Loucy (cell line): ENCODE measurements at regions not wholly inside any gene's neighbourhood (a gene's known extent, or its start where the extent isn't known, plus 50 kb on each side); places are given as distances from the start of the nearest gene placed in this dataset.

Experiments used
- H2AFZ ChIP-seq: fragments of 200-600 bp; sonication (generic); 2 replicates; pipeline ENCODE4 v1.6.0; 2016; ENCODE audit warnings: antibody characterized with exemption, mild to moderate bottlenecking, low read length, moderate library complexity
- H3F3A ChIP-seq: fragments of 200-600 bp; 2 replicates; pipeline ENCODE4 v1.6.0; 2016; ENCODE audit warnings: antibody characterized with exemption, low read depth, mild to moderate bottlenecking
- H3K27me3 ChIP-seq: fragments of 200-600 bp; sonication (generic); 2 replicates; pipeline ENCODE4 v1.6.1; 2014; ENCODE audit warnings: low read length, mild to moderate bottlenecking; ENCODE audit not compliant: insufficient read depth, poor library complexity, severe bottlenecking
- H3K36me3 ChIP-seq: fragments of 200-600 bp; sonication (generic); 2 replicates; pipeline ENCODE4 v1.6.1; 2016; ENCODE audit warnings: low read length; ENCODE audit not compliant: insufficient read depth
- H3K4me1 ChIP-seq: fragments of 200-600 bp; sonication (generic); 2 replicates; pipeline ENCODE4 v1.5.1; 2014; ENCODE audit warnings: low read length, mild to moderate bottlenecking; ENCODE audit not compliant: insufficient read depth, poor library complexity, severe bottlenecking
- H3K4me2 ChIP-seq: fragments of 200-600 bp; sonication (generic); 2 replicates; pipeline ENCODE4 v1.6.0; 2014; ENCODE audit warnings: antibody characterized with exemption, low read length, low read depth, mild to moderate bottlenecking; ENCODE audit not compliant: poor library complexity, severe bottlenecking
- H3K4me3 ChIP-seq: fragments of 200-600 bp; sonication (generic); 2 replicates; pipeline ENCODE4 v1.5.1; 2014; ENCODE audit warnings: low read length, mild to moderate bottlenecking, mixed read lengths; ENCODE audit not compliant: poor library complexity, severe bottlenecking
- H3K79me2 ChIP-seq: fragments of 200-600 bp; sonication (generic); 2 replicates; pipeline ENCODE4 v1.6.1; 2014; ENCODE audit warnings: low read length; ENCODE audit not compliant: insufficient read depth
- H3K9ac ChIP-seq: fragments of 200-600 bp; sonication (generic); 2 replicates; pipeline ENCODE4 v1.6.0; 2014; ENCODE audit warnings: mild to moderate bottlenecking, low read depth, low read length, moderate library complexity; ENCODE audit not compliant: poor library complexity, severe bottlenecking
- H3K9me2 ChIP-seq: fragments of 200-600 bp; sonication (generic); replicated peaks from 2 replicates; pipeline ENCODE4 v1.6.1; 2016; ENCODE audit warnings: low read depth, low read length, mixed read lengths
- H3K9me3 ChIP-seq: fragments of 200-600 bp; sonication (generic); 2 replicates; pipeline ENCODE4 v1.6.1; 2014; ENCODE audit warnings: mild to moderate bottlenecking, antibody characterized with exemption, low read length, low read depth; ENCODE audit not compliant: insufficient read depth
- H4K20me1 ChIP-seq: fragments of 200-600 bp; sonication (generic); 2 replicates; pipeline ENCODE4 v1.6.0; 2014; ENCODE audit warnings: antibody characterized with exemption, low read length, mild to moderate bottlenecking; ENCODE audit not compliant: insufficient read depth, poor library complexity, severe bottlenecking
- EZH2phosphoT487 ChIP-seq: fragments of 200-600 bp; IDR thresholded peaks from 2 replicates; pipeline ENCODE4 v1.6.1; 2018; ENCODE audit warnings: antibody characterized with exemption, mild to moderate bottlenecking, moderate library complexity, borderline replicate concordance
- TF ChIP-seq, protein P1 (sequence below): fragments of 200-600 bp; sonication (generic); conservative IDR thresholded peaks from 2 replicates; pipeline ENCODE4 v1.5.1; 2014; ENCODE audit warnings: mild to moderate bottlenecking, antibody characterized with exemption, low read length

DNA sequence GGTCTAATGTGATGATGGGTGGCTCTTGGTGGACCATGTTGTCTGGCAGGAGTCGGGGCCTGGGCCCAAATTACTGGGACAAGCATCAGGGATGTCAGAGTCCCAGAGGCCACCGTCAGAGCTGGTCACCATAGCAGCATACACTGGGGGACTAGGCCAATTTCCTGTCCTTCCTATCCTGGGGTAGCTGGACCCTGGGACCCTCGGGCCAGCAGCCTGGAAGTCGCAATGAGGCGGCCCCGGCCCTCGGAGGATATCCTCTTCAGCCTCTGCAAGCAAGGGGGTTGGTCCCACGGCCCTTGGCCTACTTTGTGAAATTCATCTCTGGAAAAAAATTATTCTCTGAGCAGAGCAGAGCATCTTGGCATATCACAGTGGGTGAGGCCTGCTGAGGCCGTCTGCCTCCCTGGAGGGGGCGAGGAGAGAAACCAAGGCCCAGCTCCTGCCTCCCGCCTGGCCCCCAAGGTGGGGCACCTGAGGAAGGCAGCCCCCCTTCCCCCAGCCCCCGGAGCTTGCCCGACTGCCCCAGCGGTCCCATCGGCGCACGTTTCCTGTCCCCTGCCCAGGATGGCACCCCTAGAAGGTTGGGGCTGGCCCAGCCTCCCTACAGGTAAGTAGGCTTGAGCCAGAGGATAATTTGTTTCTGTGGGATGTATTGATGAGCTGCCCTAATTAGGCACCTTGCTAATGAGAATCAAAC is 135.0 kb upstream of the MYL2 start:
- Histone ChIP-seq H3F3A (peaks cover 16% of the 10 kb centered on the region; the same call in 1 of the 2 replicates), H3K9me3 (no peaks in the 10 kb centered on the region), H3K4me1 (peaks cover 29% of the 10 kb centered on the region), H3K4me3 (no peak overlapping the region), H3K9ac (no peak overlapping the region), H3K79me2 (no peaks in the 10 kb centered on the region), H3K36me3 (no peaks in the 10 kb centered on the region), H4K20me1 (no peaks in the 10 kb centered on the region), H3K9me2 (no peaks in the 10 kb centered on the region), H2AFZ (no peak overlapping the region), H3K27me3 (peaks cover 12% of the 10 kb centered on the region), H3K4me2 (no peak overlapping the region)
- TF ChIP-seq, protein P1, sequence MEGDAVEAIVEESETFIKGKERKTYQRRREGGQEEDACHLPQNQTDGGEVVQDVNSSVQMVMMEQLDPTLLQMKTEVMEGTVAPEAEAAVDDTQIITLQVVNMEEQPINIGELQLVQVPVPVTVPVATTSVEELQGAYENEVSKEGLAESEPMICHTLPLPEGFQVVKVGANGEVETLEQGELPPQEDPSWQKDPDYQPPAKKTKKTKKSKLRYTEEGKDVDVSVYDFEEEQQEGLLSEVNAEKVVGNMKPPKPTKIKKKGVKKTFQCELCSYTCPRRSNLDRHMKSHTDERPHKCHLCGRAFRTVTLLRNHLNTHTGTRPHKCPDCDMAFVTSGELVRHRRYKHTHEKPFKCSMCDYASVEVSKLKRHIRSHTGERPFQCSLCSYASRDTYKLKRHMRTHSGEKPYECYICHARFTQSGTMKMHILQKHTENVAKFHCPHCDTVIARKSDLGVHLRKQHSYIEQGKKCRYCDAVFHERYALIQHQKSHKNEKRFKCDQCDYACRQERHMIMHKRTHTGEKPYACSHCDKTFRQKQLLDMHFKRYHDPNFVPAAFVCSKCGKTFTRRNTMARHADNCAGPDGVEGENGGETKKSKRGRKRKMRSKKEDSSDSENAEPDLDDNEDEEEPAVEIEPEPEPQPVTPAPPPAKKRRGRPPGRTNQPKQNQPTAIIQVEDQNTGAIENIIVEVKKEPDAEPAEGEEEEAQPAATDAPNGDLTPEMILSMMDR = no peak
- no peak for TF ChIP-seq EZH2phosphoT487

- Histone ChIP-seq H3K9me3 (no peaks in the 10 kb centered on the region), H3K36me3 (no peaks in the 10 kb centered on the region), H2AFZ (no peak overlapping the region), H3K4me1 (no peaks in the 10 kb centered on the region), H3K9ac (no peak overlapping the region), H3K4me2 (no peak overlapping the region), H3K4me3 (no peak overlapping the region), H3F3A (no peaks in the 10 kb centered on the region), H3K9me2 (no peaks in the 10 kb centered on the region), H3K27me3 (peaks cover 20% of the 10 kb centered on the region), H3K79me2 (no peaks in the 10 kb centered on the region), H4K20me1 (no peaks in the 10 kb centered on the region)
- no peak for TF ChIP-seq EZH2phosphoT487
- TF ChIP-seq, protein P1 = no peak
These were observed 128.6 kb upstream of the MYL2 start for GRCh38 chr12:111048991-111049390.

- H2AFZ ChIP-seq = no peak overlapping the region
- H3K4me3 ChIP-seq = no peak overlapping the region
- no peak overlapping the region for H3K9ac ChIP-seq
- no peaks in the 10 kb centered on the region for H3F3A ChIP-seq
- no peaks in the 10 kb centered on the region for H4K20me1 ChIP-seq
- H3K4me1 ChIP-seq = no peaks in the 10 kb centered on the region
- TF ChIP-seq, protein P1 = no peak
- TF ChIP-seq EZH2phosphoT487 = no peak
- H3K9me3 ChIP-seq = no peaks in the 10 kb centered on the region
- H3K27me3 ChIP-seq = peaks cover 13% of the 10 kb centered on the region
- H3K4me2 ChIP-seq = no peak overlapping the region
- H3K79me2 ChIP-seq = no peaks in the 10 kb centered on the region
- H3K36me3 ChIP-seq = no peaks in the 10 kb centered on the region
- no peaks in the 10 kb centered on the region for H3K9me2 ChIP-seq
These were observed 126.5 kb upstream of the MYL2 start for GRCh38 chr12:111046896-111047295.
